CD14-positive monocyte (primary cell): ENCODE measurements at regions not wholly inside any gene's neighbourhood (a gene's known extent, or its start where the extent isn't known, plus 50 kb on each side); places are given as distances from the start of the nearest gene placed in this dataset.

Experiments
- DNase-seq, 3 donors: peaks; one replicate each; pipeline ENCODE4 v3.0.0-alpha.2; 2011 to 2022
- H2AFZ ChIP-seq: 2 replicates; pipeline ENCODE4 v1.6.0; 2012; ENCODE audit warnings: mild to moderate bottlenecking, low read depth, low read length, inconsistent platforms; ENCODE audit not compliant: insufficient read depth, poor library complexity, severe bottlenecking
- H3K27ac ChIP-seq, 2 donors: 1 replicate in 1 of 2; 2 replicates in 1 of 2; pipeline ENCODE4 v1.5.1; 2012 to 2013; ENCODE audit warnings: low read length in 2 of 2, control low read depth in 1 of 2, inconsistent platforms in 1 of 2, low read depth in 1 of 2, mild to moderate bottlenecking in 1 of 2
- H3K27me3 ChIP-seq, 2 donors: one replicate each; pipeline versions ENCODE4 v1.6.0 to v1.6.1; 2011 to 2013; ENCODE audit warnings: low read length in 2 of 2; ENCODE audit not compliant: control insufficient read depth in 2 of 2, insufficient read depth in 2 of 2
- H3K36me3 ChIP-seq, 2 donors: replicated peaks in 1 of 2; 1 replicate in 1 of 2; 2 replicates in 1 of 2; pipeline versions ENCODE4 v1.5.1 to v1.6.1; 2012 to 2013; ENCODE audit warnings: low read length in 2 of 2, control low read depth in 1 of 2, inconsistent platforms in 1 of 2, mild to moderate bottlenecking in 1 of 2; ENCODE audit not compliant: insufficient read depth in 2 of 2, control insufficient read depth in 1 of 2
- H3K4me1 ChIP-seq, 2 donors: 1 replicate in 1 of 2; 2 replicates in 1 of 2; pipeline versions ENCODE4 v1.5.1 to v1.6.1; 2012 to 2013; ENCODE audit warnings: low read length in 2 of 2, control low read depth in 1 of 2, inconsistent platforms in 1 of 2, mild to moderate bottlenecking in 1 of 2, moderate library complexity in 1 of 2; ENCODE audit not compliant: insufficient read depth in 2 of 2, control insufficient read depth in 1 of 2
- H3K4me2 ChIP-seq: replicated peaks from 2 replicates; pipeline ENCODE3; 2012; ENCODE audit warnings: low read length, moderate library complexity, mild to moderate bottlenecking; ENCODE audit not compliant: poor library complexity, severe bottlenecking; ENCODE audit errors: extremely low read depth
- H3K4me3 ChIP-seq, 3 experiments: fragments of 200-600 bp in 1 of 3; sonication (generic) in 1 of 3; replicated peaks in 1 of 3; 1 replicate in 2 of 3; 2 replicates in 1 of 3; pipeline ENCODE4 v1.5.1; 2011 to 2013; ENCODE audit warnings: low read length in 3 of 3, mild to moderate bottlenecking in 3 of 3, control low read depth in 2 of 3, low read depth in 2 of 3, inconsistent platforms in 1 of 3, moderate library complexity in 1 of 3
- H3K79me2 ChIP-seq: 2 replicates; pipeline ENCODE4 v1.6.0; 2012; ENCODE audit warnings: mild to moderate bottlenecking, control low read depth, inconsistent platforms, low read length, moderate library complexity; ENCODE audit not compliant: insufficient read depth
- H3K9ac ChIP-seq: 2 replicates; pipeline ENCODE4 v1.6.0; 2017; ENCODE audit warnings: low read length, mild to moderate bottlenecking; ENCODE audit not compliant: insufficient read depth, poor library complexity, severe bottlenecking
- H3K9me3 ChIP-seq, 2 donors: replicated peaks in 1 of 2; 1 replicate in 1 of 2; 2 replicates in 1 of 2; pipeline versions ENCODE4 v1.5.1 to v1.6.1; 2012 to 2013; ENCODE audit warnings: low read length in 2 of 2, control low read depth in 1 of 2; ENCODE audit not compliant: control insufficient read depth in 1 of 2, insufficient read depth in 1 of 2
- H4K20me1 ChIP-seq: 2 replicates; pipeline ENCODE4 v1.6.0; 2012; ENCODE audit warnings: mild to moderate bottlenecking, low read length, control low read depth, moderate library complexity; ENCODE audit not compliant: insufficient read depth
- H3K27ac Mint-ChIP-seq, 7 donors: one replicate each; pipeline ENCODE4 v1.8.0; 2020; ENCODE audit warnings: mild to moderate bottlenecking in 7 of 7, mixed read lengths in 7 of 7, moderate library complexity in 6 of 7, inconsistent platforms in 2 of 7
- H3K27me3 Mint-ChIP-seq, 3 donors: one replicate each; pipeline ENCODE4 v1.8.0; 2021 to 2022; ENCODE audit warnings: low read depth in 3 of 3, mild to moderate bottlenecking in 3 of 3, mixed read lengths in 3 of 3, moderate library complexity in 3 of 3, inconsistent platforms in 1 of 3
- H3K36me3 Mint-ChIP-seq, 2 donors: one replicate each; pipeline ENCODE4 v1.8.0; 2020; ENCODE audit warnings: mixed read lengths in 2 of 2, inconsistent platforms in 1 of 2, mild to moderate bottlenecking in 1 of 2
- H3K4me1 Mint-ChIP-seq: one replicate; pipeline ENCODE4 v1.8.0; 2020; ENCODE audit warnings: mild to moderate bottlenecking, mixed read lengths
- H3K4me3 Mint-ChIP-seq, 2 donors: one replicate each; pipeline ENCODE4 v1.8.0; 2020; ENCODE audit warnings: mild to moderate bottlenecking in 2 of 2, mixed read lengths in 2 of 2, moderate library complexity in 1 of 2
- H3K9me3 Mint-ChIP-seq, 7 donors: one replicate each; pipeline ENCODE4 v1.8.0; 2020 to 2022; ENCODE audit warnings: mixed read lengths in 7 of 7, mild to moderate bottlenecking in 6 of 7, moderate library complexity in 6 of 7, inconsistent platforms in 2 of 7
- WGBS: methylation state at CpG from one replicate; pipeline ENCODE4 v1.1.5; 2013; ENCODE audit warnings: missing lambda C conversion rate; ENCODE audit not compliant: insufficient coverage; 5-methylcytosine and 5-hydroxymethylcytosine counted together
- intact Hi-C, 2 donors: fragments of 100-400 bp; cut with micrococcal nuclease; formaldehyde crosslinking; loops; one replicate each; pipeline versions ENCODE4 v1.15.0 to v1.15.1; 2023
- TF ChIP-seq, protein P1 (sequence below): fragments of 200-600 bp; IDR thresholded peaks from one replicate; pipeline ENCODE4 v1.8.0; 2022; ENCODE audit warnings: antibody characterized with exemption, mild to moderate bottlenecking

DNA sequence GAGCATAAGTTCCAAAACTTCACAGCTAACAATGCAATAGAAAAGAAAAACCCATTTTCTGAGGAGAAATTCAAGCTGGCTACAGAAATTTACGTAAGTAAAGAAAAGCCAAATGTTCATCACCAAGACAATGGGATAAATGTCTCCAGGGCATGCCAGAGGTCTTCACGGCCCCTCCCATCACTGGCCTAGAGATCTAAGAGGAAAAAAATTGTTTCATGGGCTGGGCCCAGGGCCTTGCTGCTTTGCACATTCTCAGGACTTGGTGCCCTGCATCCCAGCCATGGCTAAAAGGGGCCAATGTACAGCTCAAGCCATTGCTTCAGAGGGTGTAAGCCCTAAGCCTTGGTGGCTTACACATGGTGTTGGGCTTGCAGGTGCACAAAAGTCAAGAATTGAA, 443.6 kb downstream of the ELAVL2 start:
- Mint-ChIP-seq H3K27ac (no peak overlapping the region), H3K4me1 (no peaks in the 10 kb centered on the region), H3K9me3 (peaks cover 0 to 10% (median 4%) of the 10 kb centered on the region in 7 donors), H3K27me3 (peaks cover 0 to 1% (median 1%) of the 10 kb centered on the region in 3 donors), H3K4me3 (no peak overlapping the region), H3K36me3 (no peaks in the 10 kb centered on the region)
- H3K27me3 ChIP-seq, result no peaks in the 10 kb centered on the region
- no CpG with 5 or more reads among the region's 2 CpGs for WGBS
- no peaks in the 10 kb centered on the region for H3K36me3 ChIP-seq
- no peak overlapping the region for H3K9ac ChIP-seq
- H3K4me1 ChIP-seq, result no peaks in the 10 kb centered on the region
- DNase-seq, result no peak
- peaks cover 5 to 11% of the 10 kb centered on the region in 2 donors for H3K9me3 ChIP-seq
- H3K79me2 ChIP-seq, result no peaks in the 10 kb centered on the region
- H3K4me2 ChIP-seq, result no peak overlapping the region
- no peaks in the 10 kb centered on the region for H4K20me1 ChIP-seq
- no peak overlapping the region for H3K4me3 ChIP-seq
- no peak overlapping the region for H3K27ac ChIP-seq
- no peak overlapping the region for H2AFZ ChIP-seq
- intact Hi-C loops, result no loop called here
- TF ChIP-seq, protein P1, sequence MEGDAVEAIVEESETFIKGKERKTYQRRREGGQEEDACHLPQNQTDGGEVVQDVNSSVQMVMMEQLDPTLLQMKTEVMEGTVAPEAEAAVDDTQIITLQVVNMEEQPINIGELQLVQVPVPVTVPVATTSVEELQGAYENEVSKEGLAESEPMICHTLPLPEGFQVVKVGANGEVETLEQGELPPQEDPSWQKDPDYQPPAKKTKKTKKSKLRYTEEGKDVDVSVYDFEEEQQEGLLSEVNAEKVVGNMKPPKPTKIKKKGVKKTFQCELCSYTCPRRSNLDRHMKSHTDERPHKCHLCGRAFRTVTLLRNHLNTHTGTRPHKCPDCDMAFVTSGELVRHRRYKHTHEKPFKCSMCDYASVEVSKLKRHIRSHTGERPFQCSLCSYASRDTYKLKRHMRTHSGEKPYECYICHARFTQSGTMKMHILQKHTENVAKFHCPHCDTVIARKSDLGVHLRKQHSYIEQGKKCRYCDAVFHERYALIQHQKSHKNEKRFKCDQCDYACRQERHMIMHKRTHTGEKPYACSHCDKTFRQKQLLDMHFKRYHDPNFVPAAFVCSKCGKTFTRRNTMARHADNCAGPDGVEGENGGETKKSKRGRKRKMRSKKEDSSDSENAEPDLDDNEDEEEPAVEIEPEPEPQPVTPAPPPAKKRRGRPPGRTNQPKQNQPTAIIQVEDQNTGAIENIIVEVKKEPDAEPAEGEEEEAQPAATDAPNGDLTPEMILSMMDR, result no peak

DNA sequence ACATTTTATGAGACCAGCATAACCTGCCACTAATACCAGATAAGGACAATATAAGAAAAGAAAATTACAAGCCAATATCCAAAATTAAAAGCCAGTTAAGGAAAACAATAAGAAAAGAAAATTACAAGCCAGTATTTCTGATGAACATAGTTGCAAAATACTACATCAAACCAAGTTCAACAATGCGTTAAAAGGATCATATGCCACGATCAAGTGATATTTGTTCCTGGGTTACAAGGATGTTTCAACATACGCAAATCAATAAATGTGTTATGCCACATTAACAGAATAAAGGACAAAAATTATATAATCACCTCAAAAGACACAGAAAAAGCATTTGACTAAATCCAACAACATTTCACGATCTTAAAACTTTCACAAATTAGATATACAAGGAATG, 431.9 kb downstream of the ELAVL2 start:
- TF ChIP-seq, protein P1, result no peak
- DNase-seq, result no peak
- H3K27ac ChIP-seq, result no peak overlapping the region
- peaks cover 0 to 4% of the 10 kb centered on the region in 2 donors for H3K9me3 ChIP-seq
- peaks cover 4 to 16% (median 6%) of the 10 kb centered on the region in 7 donors for H3K9me3 Mint-ChIP-seq
- no peaks in the 10 kb centered on the region for H4K20me1 ChIP-seq
- no peak overlapping the region for H3K4me2 ChIP-seq
- H3K4me3 ChIP-seq, result no peak overlapping the region
- H3K27me3 Mint-ChIP-seq, result no peaks in the 10 kb centered on the region
- H3K36me3 ChIP-seq, result no peaks in the 10 kb centered on the region
- no peak overlapping the region for H2AFZ ChIP-seq
- no peak overlapping the region for H3K27ac Mint-ChIP-seq
- no CpG with 5 or more reads among the region's 4 CpGs for WGBS
- no peaks in the 10 kb centered on the region for H3K36me3 Mint-ChIP-seq
- intact Hi-C loops, result no loop called here
- no peak overlapping the region for H3K4me3 Mint-ChIP-seq
- H3K9ac ChIP-seq, result no peak overlapping the region
- no peaks in the 10 kb centered on the region for H3K27me3 ChIP-seq
- no peaks in the 10 kb centered on the region for H3K4me1 ChIP-seq
- H3K79me2 ChIP-seq, result no peaks in the 10 kb centered on the region
- H3K4me1 Mint-ChIP-seq, result no peaks in the 10 kb centered on the region
